GM12872 (cell line): ENCODE measurements at regions not wholly inside any gene's neighbourhood (a gene's known extent, or its start where the extent isn't known, plus 50 kb on each side); places are given as distances from the start of the nearest gene placed in this dataset.

ENCODE experiments used
- CTCF ChIP-seq: IDR thresholded peaks from 3 replicates; pipeline ENCODE4 v1.5.1; 2011; ENCODE audit warnings: low read depth, mild to moderate bottlenecking, low read length, moderate library complexity; ENCODE audit not compliant: insufficient read depth

- no peak for TF ChIP-seq CTCF
Measured at GRCh38 chr3:76656531-76657070, 383.3 kb upstream of the ROBO2 start.

GRCh38 chr3:76657909-76658308, 382.0 kb upstream of the ROBO2 start:
- no peak for TF ChIP-seq CTCF

GRCh38 chr3:76661527-76662250, 378.2 kb upstream of the ROBO2 start:
- no peak for TF ChIP-seq CTCF

GRCh38 chr3:76664816-76665215, 375.1 kb upstream of the ROBO2 start:
- no peak for TF ChIP-seq CTCF

- no peak for TF ChIP-seq CTCF
Measured at GRCh38 chr3:76668653-76669052, 371.2 kb upstream of the ROBO2 start.

GRCh38 chr3:76669322-76669721, 370.6 kb upstream of the ROBO2 start:
- TF ChIP-seq CTCF = no peak

- no peak for TF ChIP-seq CTCF
Measured at GRCh38 chr3:76673171-76673570, 366.7 kb upstream of the ROBO2 start.
